Ishikawa (cell line): ENCODE measurements at regions not wholly inside any gene's neighbourhood (a gene's known extent, or its start where the extent isn't known, plus 50 kb on each side); places are given as distances from the start of the nearest gene placed in this dataset.

Experiments
- CEBPB ChIP-seq: IDR thresholded peaks from 2 replicates; pipeline ENCODE4 v1.6.1; 2012
- CREB1 ChIP-seq: IDR thresholded peaks from 2 replicates; pipeline ENCODE4 v1.6.1; 2012; ENCODE audit warnings: low read depth
- EGR1 ChIP-seq: IDR thresholded peaks from 2 replicates; pipeline ENCODE4 v1.6.1; 2012
- EP300 ChIP-seq: IDR thresholded peaks from 2 replicates; pipeline ENCODE4 v1.6.1; 2012; ENCODE audit warnings: borderline replicate concordance
- FOXM1 ChIP-seq: IDR thresholded peaks from 2 replicates; pipeline ENCODE4 v1.6.1; 2012; ENCODE audit warnings: low read depth, borderline replicate concordance
- MAX ChIP-seq: IDR thresholded peaks from 2 replicates; pipeline ENCODE4 v1.6.1; 2012
- RAD21 ChIP-seq: IDR thresholded peaks from 2 replicates; pipeline ENCODE4 v1.6.1; 2012; ENCODE audit warnings: low read depth
- REST ChIP-seq: IDR thresholded peaks from 2 replicates; pipeline ENCODE4 v1.6.1; 2012; ENCODE audit warnings: low read depth, mild to moderate bottlenecking
- TCF12 ChIP-seq: IDR thresholded peaks from 2 replicates; pipeline ENCODE4 v1.6.1; 2012; ENCODE audit warnings: low read depth
- TEAD4 ChIP-seq: IDR thresholded peaks from 2 replicates; pipeline ENCODE4 v1.6.1; 2012
- USF1 ChIP-seq: IDR thresholded peaks from 2 replicates; pipeline ENCODE4 v1.6.1; 2012
- YY1 ChIP-seq: IDR thresholded peaks from 2 replicates; pipeline ENCODE4 v1.6.1; 2012; ENCODE audit warnings: low read depth
- ZBTB7A ChIP-seq: IDR thresholded peaks from 2 replicates; pipeline ENCODE4 v1.6.1; 2012; ENCODE audit warnings: low read depth

GRCh38 chrX:10350981-10351380, 194.2 kb downstream of the CLCN4 start:
- TF ChIP-seq TEAD4 (no peak), CREB1 (no peak), CEBPB (no peak), RAD21 (no peak), MAX (no peak), TCF12 (no peak), FOXM1 (no peak), USF1 (no peak), EP300 (no peak), REST (no peak), ZBTB7A (no peak), YY1 (no peak), EGR1 (no peak)
